Panc1 (cell line): ENCODE measurements at regions not wholly inside any gene's neighbourhood (a gene's known extent, or its start where the extent isn't known, plus 50 kb on each side); places are given as distances from the start of the nearest gene placed in this dataset.

Experiments
- ATAC-seq: fragments of 200-7000 bp; cut with Tn5 transposase; 2 replicates; pipeline ENCODE4 v1.9.1; 2020; ENCODE audit warnings: mild to moderate bottlenecking, moderate library complexity
- BruUV-seq: library from RNA; stranded (reverse); fragments of 400-500 nt; replicated peaks from 2 replicates; lab custom pipeline; 2021; lab: Mats Ljungman, UMichigan
- CTCF ChIA-PET: fragments of 300-600 bp; sonication (Branson Sonifier 250); formaldehyde crosslinking; loops from one replicate; lab custom pipeline; 2022; ENCODE audit warnings: antibody characterized with exemption; lab: Charles Lee
- POLR2A ChIA-PET: fragments of 300-600 bp; sonication (Branson Sonifier 250); formaldehyde crosslinking; loops from one replicate; lab custom pipeline; 2022; ENCODE audit warnings: antibody characterized with exemption; lab: Charles Lee
- DNase-seq: peaks from one replicate; pipeline ENCODE4 v3.0.0-alpha.2; 2010; ENCODE audit warnings: low read depth, low spot score
- H3K27ac ChIP-seq: 2 replicates; pipeline ENCODE4 v1.5.1; 2011; ENCODE audit warnings: mild to moderate bottlenecking, low read length, inconsistent platforms
- H3K27me3 ChIP-seq: fragments of 200-500 bp; sonication (Bioruptor generic); 2 replicates; pipeline ENCODE4 v1.6.0; 2014; ENCODE audit warnings: low read length, inconsistent platforms; ENCODE audit not compliant: control insufficient read depth, insufficient read depth
- H3K36me3 ChIP-seq: fragments of 200-500 bp; sonication (Bioruptor generic); 2 replicates; pipeline ENCODE4 v1.5.1; 2014; ENCODE audit warnings: inconsistent platforms, mild to moderate bottlenecking, low read length, moderate library complexity; ENCODE audit not compliant: control insufficient read depth, insufficient read depth
- H3K4me1 ChIP-seq: 2 replicates; pipeline ENCODE4 v1.5.1; 2011; ENCODE audit warnings: inconsistent platforms, mild to moderate bottlenecking, low read length, moderate library complexity; ENCODE audit not compliant: control insufficient read depth, insufficient read depth
- H3K4me3 ChIP-seq, 2 experiments: 2 replicates each; pipeline ENCODE4 v1.5.1; 2011 to 2012; ENCODE audit warnings: low read depth in 2 of 2, low read length in 2 of 2, mild to moderate bottlenecking in 2 of 2, inconsistent platforms in 1 of 2, moderate library complexity in 1 of 2
- H3K9me3 ChIP-seq: fragments of 200-500 bp; sonication (Bioruptor generic); 2 replicates; pipeline ENCODE4 v1.5.1; 2014; ENCODE audit warnings: low read depth, mild to moderate bottlenecking, inconsistent platforms, low read length, moderate library complexity; ENCODE audit not compliant: control insufficient read depth, insufficient read depth
- POLR2AphosphoS5 ChIP-seq: IDR thresholded peaks from 2 replicates; pipeline ENCODE4 v1.6.1; 2012; ENCODE audit warnings: mild to moderate bottlenecking, low read depth, low read length, moderate library complexity
- SIN3A ChIP-seq: IDR thresholded peaks from 2 replicates; pipeline ENCODE4 v1.6.1; 2012; ENCODE audit warnings: low read depth, mild to moderate bottlenecking, low read length, moderate library complexity, borderline replicate concordance; ENCODE audit not compliant: insufficient read depth
- TCF7L2 ChIP-seq: IDR thresholded peaks from 2 replicates; pipeline ENCODE4 v1.6.1; 2011; ENCODE audit warnings: mild to moderate bottlenecking, low read depth, low read length, inconsistent platforms
- in situ Hi-C: cut with HindIII; loops from 2 replicates; pipeline ENCODE4 v1.10.0; 2016; ENCODE audit warnings: low sequenced_read_pairs, low pct_unique_long_range_greater_than_20kb
- intact Hi-C: fragments of 100-400 bp; cut with micrococcal nuclease; formaldehyde crosslinking; loops from one replicate; pipeline ENCODE4 v1.10.0; 2022; ENCODE audit not compliant: unreplicated experiment
- TF ChIP-seq, protein P1 (sequence below): fragments of 450-650 bp; IDR thresholded peaks from 2 replicates; pipeline ENCODE4 v1.5.1; 2017; ENCODE audit warnings: mild to moderate bottlenecking
- TF ChIP-seq, protein P2 (sequence below), 2 experiments: IDR thresholded peaks; 2 replicates each; pipeline ENCODE4 v1.6.1; 2011 to 2012; ENCODE audit warnings: low read depth in 2 of 2, control low read depth in 1 of 2, low read length in 1 of 2, mild to moderate bottlenecking in 1 of 2, moderate library complexity in 1 of 2; ENCODE audit not compliant: insufficient read depth in 1 of 2

DNA sequence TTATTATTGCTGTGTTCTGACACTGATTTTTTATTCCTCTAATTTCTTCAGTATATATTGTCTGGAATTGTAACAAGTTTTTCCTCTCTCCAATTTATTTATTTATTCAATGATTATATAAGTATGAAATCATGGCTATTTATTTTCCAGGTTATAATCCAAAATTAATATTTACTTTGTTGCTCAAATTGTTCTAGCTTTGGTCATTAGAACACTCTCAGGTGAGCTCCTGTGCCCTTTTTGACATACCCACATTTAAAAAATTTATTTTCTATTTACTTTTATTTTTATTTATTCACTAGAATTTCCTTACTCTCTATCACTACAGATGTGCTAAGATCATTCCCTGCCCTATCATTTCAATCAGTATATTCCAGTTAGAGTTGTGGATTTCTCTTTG is 70.2 kb downstream of the PPP1R2C start:
- Histone ChIP-seq H3K27me3 (no peaks in the 10 kb centered on the region), H3K9me3 (no peaks in the 10 kb centered on the region), H3K4me3 (no peak overlapping the region), H3K27ac (no peak overlapping the region), H3K4me1 (no peaks in the 10 kb centered on the region), H3K36me3 (no peaks in the 10 kb centered on the region)
- CTCF ChIA-PET = no interaction called here
- DNase-seq (no peak), ATAC-seq (no peak)
- in situ Hi-C loops (no loop called here), intact Hi-C loops (no loop called here)
- BruUV-seq = no TSS peak
- POLR2A ChIA-PET = no interaction called here
- TF ChIP-seq TCF7L2 = no peak
- no peak for TF ChIP-seq SIN3A
- TF ChIP-seq, protein P1, sequence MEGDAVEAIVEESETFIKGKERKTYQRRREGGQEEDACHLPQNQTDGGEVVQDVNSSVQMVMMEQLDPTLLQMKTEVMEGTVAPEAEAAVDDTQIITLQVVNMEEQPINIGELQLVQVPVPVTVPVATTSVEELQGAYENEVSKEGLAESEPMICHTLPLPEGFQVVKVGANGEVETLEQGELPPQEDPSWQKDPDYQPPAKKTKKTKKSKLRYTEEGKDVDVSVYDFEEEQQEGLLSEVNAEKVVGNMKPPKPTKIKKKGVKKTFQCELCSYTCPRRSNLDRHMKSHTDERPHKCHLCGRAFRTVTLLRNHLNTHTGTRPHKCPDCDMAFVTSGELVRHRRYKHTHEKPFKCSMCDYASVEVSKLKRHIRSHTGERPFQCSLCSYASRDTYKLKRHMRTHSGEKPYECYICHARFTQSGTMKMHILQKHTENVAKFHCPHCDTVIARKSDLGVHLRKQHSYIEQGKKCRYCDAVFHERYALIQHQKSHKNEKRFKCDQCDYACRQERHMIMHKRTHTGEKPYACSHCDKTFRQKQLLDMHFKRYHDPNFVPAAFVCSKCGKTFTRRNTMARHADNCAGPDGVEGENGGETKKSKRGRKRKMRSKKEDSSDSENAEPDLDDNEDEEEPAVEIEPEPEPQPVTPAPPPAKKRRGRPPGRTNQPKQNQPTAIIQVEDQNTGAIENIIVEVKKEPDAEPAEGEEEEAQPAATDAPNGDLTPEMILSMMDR = no peak
- TF ChIP-seq POLR2AphosphoS5 = no peak
- TF ChIP-seq, protein P2, sequence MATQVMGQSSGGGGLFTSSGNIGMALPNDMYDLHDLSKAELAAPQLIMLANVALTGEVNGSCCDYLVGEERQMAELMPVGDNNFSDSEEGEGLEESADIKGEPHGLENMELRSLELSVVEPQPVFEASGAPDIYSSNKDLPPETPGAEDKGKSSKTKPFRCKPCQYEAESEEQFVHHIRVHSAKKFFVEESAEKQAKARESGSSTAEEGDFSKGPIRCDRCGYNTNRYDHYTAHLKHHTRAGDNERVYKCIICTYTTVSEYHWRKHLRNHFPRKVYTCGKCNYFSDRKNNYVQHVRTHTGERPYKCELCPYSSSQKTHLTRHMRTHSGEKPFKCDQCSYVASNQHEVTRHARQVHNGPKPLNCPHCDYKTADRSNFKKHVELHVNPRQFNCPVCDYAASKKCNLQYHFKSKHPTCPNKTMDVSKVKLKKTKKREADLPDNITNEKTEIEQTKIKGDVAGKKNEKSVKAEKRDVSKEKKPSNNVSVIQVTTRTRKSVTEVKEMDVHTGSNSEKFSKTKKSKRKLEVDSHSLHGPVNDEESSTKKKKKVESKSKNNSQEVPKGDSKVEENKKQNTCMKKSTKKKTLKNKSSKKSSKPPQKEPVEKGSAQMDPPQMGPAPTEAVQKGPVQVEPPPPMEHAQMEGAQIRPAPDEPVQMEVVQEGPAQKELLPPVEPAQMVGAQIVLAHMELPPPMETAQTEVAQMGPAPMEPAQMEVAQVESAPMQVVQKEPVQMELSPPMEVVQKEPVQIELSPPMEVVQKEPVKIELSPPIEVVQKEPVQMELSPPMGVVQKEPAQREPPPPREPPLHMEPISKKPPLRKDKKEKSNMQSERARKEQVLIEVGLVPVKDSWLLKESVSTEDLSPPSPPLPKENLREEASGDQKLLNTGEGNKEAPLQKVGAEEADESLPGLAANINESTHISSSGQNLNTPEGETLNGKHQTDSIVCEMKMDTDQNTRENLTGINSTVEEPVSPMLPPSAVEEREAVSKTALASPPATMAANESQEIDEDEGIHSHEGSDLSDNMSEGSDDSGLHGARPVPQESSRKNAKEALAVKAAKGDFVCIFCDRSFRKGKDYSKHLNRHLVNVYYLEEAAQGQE (IDR thresholded peaks at IDR 0.05; ENCODE audit: insufficient read depth in 1 of 2, low read depth in 2 of 2, low read length in 1 of 2) = no peak

DNA sequence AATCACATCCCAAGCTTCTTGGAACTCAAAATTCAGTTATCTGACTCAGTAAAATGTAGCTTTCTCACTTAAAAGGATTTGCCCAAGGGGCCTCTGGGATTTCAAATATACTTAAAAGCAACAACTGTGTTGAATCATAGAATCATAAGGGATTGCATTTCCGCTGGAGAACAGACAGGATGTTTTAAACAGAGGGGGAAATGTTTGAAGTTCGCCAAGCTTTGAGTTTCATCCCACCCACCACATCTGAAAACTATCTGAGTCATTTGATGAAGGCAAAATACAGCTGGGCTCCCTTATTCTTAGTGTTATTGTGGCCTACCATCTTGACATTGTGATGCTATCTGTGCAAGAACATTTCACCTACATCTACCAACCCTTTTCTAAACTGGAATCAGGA is 73.5 kb downstream of the PPP1R2C start:
- CTCF ChIA-PET = no interaction called here
- in situ Hi-C loops = no loop called here
- H3K27ac ChIP-seq = no peak overlapping the region
- H3K36me3 ChIP-seq = no peaks in the 10 kb centered on the region
- DNase-seq (no peak), ATAC-seq (no peak)
- TF ChIP-seq, protein P2 (IDR thresholded peaks at IDR 0.05; ENCODE audit: insufficient read depth in 1 of 2, low read depth in 2 of 2, low read length in 1 of 2) = no peak
- TF ChIP-seq TCF7L2 (no peak), SIN3A (no peak), POLR2AphosphoS5 (no peak)
- TF ChIP-seq, protein P1 = no peak
- no peaks in the 10 kb centered on the region for H3K27me3 ChIP-seq
- H3K4me3 ChIP-seq = no peak overlapping the region
- POLR2A ChIA-PET = no interaction called here
- no peaks in the 10 kb centered on the region for H3K9me3 ChIP-seq
- no peaks in the 10 kb centered on the region for H3K4me1 ChIP-seq
- no TSS peak for BruUV-seq
- intact Hi-C loops = no loop called here
